ENCODE measurements at regions not wholly inside any gene's neighbourhood (a gene's known extent, or its start where the extent isn't known, plus 50 kb on each side); places are given as distances from the start of the nearest gene placed in this dataset.

- WGBS, 2 experiments (ENCODE audit: extremely low coverage in 2 of 2, insufficient read length in 1 of 2), result 0% methylated on average over 1 of the region's 7 CpGs; no CpG with 5 or more reads in 1 of the 2 experiments
- ChIA-PET CTCF (interaction anchor here (0.7 to 2.5 kb wide), 6 partner anchors 10 to 376 kb away, joined by 3 to 9 read pairs (median 4); no protein-coding TSS in a partner anchor), POLR2A (ENCODE audit: unreplicated experiment) (no interaction called here)
- no peak overlapping the region for H3K23ac ChIP-seq (ENCODE audit: low read depth, low read length)
- no peak overlapping the region for H3K4ac ChIP-seq (ENCODE audit: low read depth, low read length)
- ATAC-seq (ENCODE audit: low read depth) (no peak), DNase-seq (no peak)
- H3K9me1 ChIP-seq (ENCODE audit: insufficient read depth, low read length), result no peaks in the 10 kb centered on the region
- no peaks in the 10 kb centered on the region for H3K36me3 ChIP-seq (ENCODE audit: control insufficient read depth, insufficient read depth, low read length)
- H3K27ac ChIP-seq (ENCODE audit: insufficient read depth, low read length), result no peak overlapping the region
- no peak overlapping the region for H3K56ac ChIP-seq (ENCODE audit: extremely low read depth, insufficient read depth, low read length)
- H2AK9ac ChIP-seq (replicated peaks; ENCODE audit: low read depth, low read length, poor library complexity), result no peak overlapping the region
- H2BK5ac ChIP-seq (ENCODE audit: low read depth, low read length, poor library complexity, severe bottlenecking), result no peak overlapping the region
- H3K4me2 ChIP-seq (ENCODE audit: low read depth, low read length), result no peak overlapping the region
- H2BK20ac ChIP-seq (ENCODE audit: low read depth, low read length), result no peak overlapping the region
- peaks cover 13% of the 10 kb centered on the region for H3K27me3 ChIP-seq (ENCODE audit: control insufficient read depth, insufficient read depth, low read length)
- no peak overlapping the region for H4K5ac ChIP-seq (ENCODE audit: low read depth, low read length)
- no peak overlapping the region for H4K8ac ChIP-seq (ENCODE audit: low read depth in 2 of 2, low read length in 2 of 2)
- H3K14ac ChIP-seq (replicated peaks; ENCODE audit: low read depth, low read length), result no peak overlapping the region
- in situ Hi-C loops (cut with MboI; ENCODE audit: low sequenced_read_pairs), result loop anchor here (5.0 to 25.0 kb wide), 3 partner anchors 953 to 1598 kb away; no protein-coding TSS in a partner anchor
- H4K91ac ChIP-seq (ENCODE audit: insufficient read depth, low read depth, low read length), result no peak overlapping the region
- no peaks in the 10 kb centered on the region for H3K4me1 ChIP-seq (ENCODE audit: control insufficient read depth, insufficient read depth, low read length)
- intact Hi-C loops (cut with micrococcal nuclease), result loop anchor here (5.0 to 10.0 kb wide), 2 partner anchors 360 to 803 kb away; partner anchors contain the start of gene CDH13
- H2BK120ac ChIP-seq (ENCODE audit: low read depth, low read length), result no peak overlapping the region
- no peaks in the 10 kb centered on the region for H3K9me3 ChIP-seq (ENCODE audit: control insufficient read depth, insufficient read depth, low read length)
- no peak overlapping the region for H3K4me3 ChIP-seq (ENCODE audit: insufficient read depth, low read depth, low read length)
- no peak overlapping the region for H2AFZ ChIP-seq (replicated peaks; ENCODE audit: low read length, poor library complexity)
- H3K9ac ChIP-seq (ENCODE audit: low read depth, low read length), result no peak overlapping the region
- dilution Hi-C loops (cut with HindIII; ENCODE audit: low sequenced_read_pairs, unreplicated experiment), result no loop called here
- H3K79me1 ChIP-seq (ENCODE audit: low read depth in 1 of 2, low read length in 2 of 2), result no peaks in the 10 kb centered on the region
- no peak overlapping the region for H3K18ac ChIP-seq (ENCODE audit: low read depth, low read length)
- H2BK15ac ChIP-seq (ENCODE audit: low read depth, low read length), result no peak overlapping the region
- no peak for TF ChIP-seq RCOR1 (IDR thresholded peaks at IDR 0.05; ENCODE audit: insufficient replicate concordance, low read length)
- TF ChIP-seq CTCF (conservative IDR thresholded peaks at IDR 0.05; ENCODE audit: low read depth, low read length), result no peak
- TF ChIP-seq SMC3 (IDR thresholded peaks at IDR 0.05; ENCODE audit: low read depth, low read length), result no peak
- TF ChIP-seq CHD1 (IDR thresholded peaks at IDR 0.05; ENCODE audit: low read depth, low read length), result no peak
- no peak for TF ChIP-seq MAZ (IDR thresholded peaks at IDR 0.05; ENCODE audit: borderline replicate concordance, low read depth, low read length)
- no peak for TF ChIP-seq BHLHE40 (IDR thresholded peaks at IDR 0.05; ENCODE audit: low read depth, low read length)
- TF ChIP-seq NFE2L2 (IDR thresholded peaks at IDR 0.05; ENCODE audit: low read depth, low read length), result no peak
- TF ChIP-seq RAD21 (IDR thresholded peaks at IDR 0.05; ENCODE audit: low read length), result no peak
- no peak for TF ChIP-seq USF2 (IDR thresholded peaks at IDR 0.05; ENCODE audit: low read depth, low read length)
- TF ChIP-seq CEBPB (IDR thresholded peaks at IDR 0.05; ENCODE audit: low read depth, low read length), result no peak
- TF ChIP-seq RFX5 (IDR thresholded peaks at IDR 0.05; ENCODE audit: low read depth, low read length), result no peak
- no peak for TF ChIP-seq POLR2A (IDR thresholded peaks at IDR 0.05; ENCODE audit: low read depth, low read length)
- TF ChIP-seq ELK1 (IDR thresholded peaks at IDR 0.05; ENCODE audit: borderline replicate concordance, low read depth, low read length), result no peak
- TF ChIP-seq MXI1 (IDR thresholded peaks at IDR 0.05; ENCODE audit: borderline replicate concordance, low read depth, low read length), result no peak
- H4K20me1 ChIP-seq (ENCODE audit: insufficient read depth, low read length), result no peaks in the 10 kb centered on the region
- no peak overlapping the region for H2AK5ac ChIP-seq (ENCODE audit: low read depth, low read length)
- no TSS peak for BruUV-seq (replicated peaks)
Measured at GRCh38 chr16:82264756-82265155, 94.7 kb upstream of the MPHOSPH6 start.
